ENCODE measurements at regions not wholly inside any gene's neighbourhood (a gene's known extent, or its start where the extent isn't known, plus 50 kb on each side); places are given as distances from the start of the nearest gene placed in this dataset.

DNA sequence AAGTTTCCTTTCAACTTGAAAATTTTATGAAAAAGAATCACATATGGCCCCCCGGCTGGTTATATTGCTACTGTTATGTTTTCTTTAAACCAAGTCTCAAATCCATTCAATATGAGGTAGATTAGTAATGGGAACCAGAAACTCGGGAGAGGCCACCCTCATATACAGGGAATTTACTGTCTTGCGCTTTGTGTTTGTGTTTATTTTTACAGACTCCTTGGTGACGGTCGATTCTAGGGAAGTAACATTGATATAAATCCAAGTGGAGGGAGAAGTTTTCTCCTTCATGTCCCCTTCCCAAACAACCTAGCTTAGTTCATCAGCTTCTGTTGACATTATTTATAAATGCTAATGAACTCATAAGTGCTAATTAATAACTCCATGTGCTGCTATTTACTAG is 163.5 kb upstream of the LMO4 start:
- TF ChIP-seq JUNB (IDR thresholded peaks at IDR 0.05; ENCODE audit: unreplicated experiment) (no peak), CREB1 (CRISPR knock-in tag; IDR thresholded peaks at IDR 0.05; ENCODE audit: low read depth) (no peak), EZH2 (IDR thresholded peaks at IDR 0.05; ENCODE audit: low read depth, unreplicated experiment) (no peak), ZNF331 (CRISPR knock-in tag; IDR thresholded peaks at IDR 0.05; ENCODE audit: low read depth) (no peak), STAT1 (IDR thresholded peaks at IDR 0.05; ENCODE audit: unreplicated experiment) (no peak), ZNF114 (CRISPR knock-in tag; IDR thresholded peaks at IDR 0.05) (no peak), EZH2phosphoT487 (IDR thresholded peaks at IDR 0.05; ENCODE audit: unreplicated experiment) (no peak), NANOG (IDR thresholded peaks at IDR 0.05; ENCODE audit: borderline replicate concordance) (no peak), ETS1 (IDR thresholded peaks at IDR 0.05) (no peak), POLR2AphosphoS5 (IDR thresholded peaks at IDR 0.05; ENCODE audit: low read depth) (no peak)
- TF ChIP-seq, protein P1, sequence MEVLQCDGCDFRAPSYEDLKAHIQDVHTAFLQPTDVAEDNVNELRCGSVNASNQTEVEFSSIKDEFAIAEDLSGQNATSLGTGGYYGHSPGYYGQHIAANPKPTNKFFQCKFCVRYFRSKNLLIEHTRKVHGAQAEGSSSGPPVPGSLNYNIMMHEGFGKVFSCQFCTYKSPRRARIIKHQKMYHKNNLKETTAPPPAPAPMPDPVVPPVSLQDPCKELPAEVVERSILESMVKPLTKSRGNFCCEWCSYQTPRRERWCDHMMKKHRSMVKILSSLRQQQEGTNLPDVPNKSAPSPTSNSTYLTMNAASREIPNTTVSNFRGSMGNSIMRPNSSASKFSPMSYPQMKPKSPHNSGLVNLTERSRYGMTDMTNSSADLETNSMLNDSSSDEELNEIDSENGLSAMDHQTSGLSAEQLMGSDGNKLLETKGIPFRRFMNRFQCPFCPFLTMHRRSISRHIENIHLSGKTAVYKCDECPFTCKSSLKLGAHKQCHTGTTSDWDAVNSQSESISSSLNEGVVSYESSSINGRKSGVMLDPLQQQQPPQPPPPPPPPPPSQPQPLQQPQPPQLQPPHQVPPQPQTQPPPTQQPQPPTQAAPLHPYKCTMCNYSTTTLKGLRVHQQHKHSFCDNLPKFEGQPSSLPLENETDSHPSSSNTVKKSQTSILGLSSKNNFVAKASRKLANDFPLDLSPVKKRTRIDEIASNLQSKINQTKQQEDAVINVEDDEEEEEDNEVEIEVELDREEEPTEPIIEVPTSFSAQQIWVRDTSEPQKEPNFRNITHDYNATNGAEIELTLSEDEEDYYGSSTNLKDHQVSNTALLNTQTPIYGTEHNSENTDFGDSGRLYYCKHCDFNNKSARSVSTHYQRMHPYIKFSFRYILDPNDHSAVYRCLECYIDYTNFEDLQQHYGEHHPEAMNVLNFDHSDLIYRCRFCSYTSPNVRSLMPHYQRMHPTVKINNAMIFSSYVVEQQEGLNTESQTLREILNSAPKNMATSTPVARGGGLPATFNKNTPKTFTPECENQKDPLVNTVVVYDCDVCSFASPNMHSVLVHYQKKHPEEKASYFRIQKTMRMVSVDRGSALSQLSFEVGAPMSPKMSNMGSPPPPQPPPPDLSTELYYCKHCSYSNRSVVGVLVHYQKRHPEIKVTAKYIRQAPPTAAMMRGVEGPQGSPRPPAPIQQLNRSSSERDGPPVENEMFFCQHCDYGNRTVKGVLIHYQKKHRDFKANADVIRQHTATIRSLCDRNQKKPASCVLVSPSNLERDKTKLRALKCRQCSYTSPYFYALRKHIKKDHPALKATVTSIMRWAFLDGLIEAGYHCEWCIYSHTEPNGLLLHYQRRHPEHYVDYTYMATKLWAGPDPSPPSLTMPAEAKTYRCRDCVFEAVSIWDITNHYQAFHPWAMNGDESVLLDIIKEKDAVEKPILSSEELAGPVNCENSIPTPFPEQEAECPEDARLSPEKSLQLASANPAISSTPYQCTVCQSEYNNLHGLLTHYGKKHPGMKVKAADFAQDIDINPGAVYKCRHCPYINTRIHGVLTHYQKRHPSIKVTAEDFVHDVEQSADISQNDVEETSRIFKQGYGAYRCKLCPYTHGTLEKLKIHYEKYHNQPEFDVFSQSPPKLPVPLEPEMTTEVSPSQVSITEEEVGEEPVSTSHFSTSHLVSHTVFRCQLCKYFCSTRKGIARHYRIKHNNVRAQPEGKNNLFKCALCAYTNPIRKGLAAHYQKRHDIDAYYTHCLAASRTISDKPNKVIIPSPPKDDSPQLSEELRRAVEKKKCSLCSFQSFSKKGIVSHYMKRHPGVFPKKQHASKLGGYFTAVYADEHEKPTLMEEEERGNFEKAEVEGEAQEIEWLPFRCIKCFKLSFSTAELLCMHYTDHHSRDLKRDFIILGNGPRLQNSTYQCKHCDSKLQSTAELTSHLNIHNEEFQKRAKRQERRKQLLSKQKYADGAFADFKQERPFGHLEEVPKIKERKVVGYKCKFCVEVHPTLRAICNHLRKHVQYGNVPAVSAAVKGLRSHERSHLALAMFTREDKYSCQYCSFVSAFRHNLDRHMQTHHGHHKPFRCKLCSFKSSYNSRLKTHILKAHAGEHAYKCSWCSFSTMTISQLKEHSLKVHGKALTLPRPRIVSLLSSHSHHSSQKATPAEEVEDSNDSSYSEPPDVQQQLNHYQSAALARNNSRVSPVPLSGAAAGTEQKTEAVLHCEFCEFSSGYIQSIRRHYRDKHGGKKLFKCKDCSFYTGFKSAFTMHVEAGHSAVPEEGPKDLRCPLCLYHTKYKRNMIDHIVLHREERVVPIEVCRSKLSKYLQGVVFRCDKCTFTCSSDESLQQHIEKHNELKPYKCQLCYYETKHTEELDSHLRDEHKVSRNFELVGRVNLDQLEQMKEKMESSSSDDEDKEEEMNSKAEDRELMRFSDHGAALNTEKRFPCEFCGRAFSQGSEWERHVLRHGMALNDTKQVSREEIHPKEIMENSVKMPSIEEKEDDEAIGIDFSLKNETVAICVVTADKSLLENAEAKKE (CRISPR knock-in tag; IDR thresholded peaks at IDR 0.05): no peak
- TF ChIP-seq, protein P2, sequence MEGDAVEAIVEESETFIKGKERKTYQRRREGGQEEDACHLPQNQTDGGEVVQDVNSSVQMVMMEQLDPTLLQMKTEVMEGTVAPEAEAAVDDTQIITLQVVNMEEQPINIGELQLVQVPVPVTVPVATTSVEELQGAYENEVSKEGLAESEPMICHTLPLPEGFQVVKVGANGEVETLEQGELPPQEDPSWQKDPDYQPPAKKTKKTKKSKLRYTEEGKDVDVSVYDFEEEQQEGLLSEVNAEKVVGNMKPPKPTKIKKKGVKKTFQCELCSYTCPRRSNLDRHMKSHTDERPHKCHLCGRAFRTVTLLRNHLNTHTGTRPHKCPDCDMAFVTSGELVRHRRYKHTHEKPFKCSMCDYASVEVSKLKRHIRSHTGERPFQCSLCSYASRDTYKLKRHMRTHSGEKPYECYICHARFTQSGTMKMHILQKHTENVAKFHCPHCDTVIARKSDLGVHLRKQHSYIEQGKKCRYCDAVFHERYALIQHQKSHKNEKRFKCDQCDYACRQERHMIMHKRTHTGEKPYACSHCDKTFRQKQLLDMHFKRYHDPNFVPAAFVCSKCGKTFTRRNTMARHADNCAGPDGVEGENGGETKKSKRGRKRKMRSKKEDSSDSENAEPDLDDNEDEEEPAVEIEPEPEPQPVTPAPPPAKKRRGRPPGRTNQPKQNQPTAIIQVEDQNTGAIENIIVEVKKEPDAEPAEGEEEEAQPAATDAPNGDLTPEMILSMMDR (conservative IDR thresholded peaks at IDR 0.05; ENCODE audit: low read depth in 2 of 2): no peak
- TF ChIP-seq, protein P3, sequence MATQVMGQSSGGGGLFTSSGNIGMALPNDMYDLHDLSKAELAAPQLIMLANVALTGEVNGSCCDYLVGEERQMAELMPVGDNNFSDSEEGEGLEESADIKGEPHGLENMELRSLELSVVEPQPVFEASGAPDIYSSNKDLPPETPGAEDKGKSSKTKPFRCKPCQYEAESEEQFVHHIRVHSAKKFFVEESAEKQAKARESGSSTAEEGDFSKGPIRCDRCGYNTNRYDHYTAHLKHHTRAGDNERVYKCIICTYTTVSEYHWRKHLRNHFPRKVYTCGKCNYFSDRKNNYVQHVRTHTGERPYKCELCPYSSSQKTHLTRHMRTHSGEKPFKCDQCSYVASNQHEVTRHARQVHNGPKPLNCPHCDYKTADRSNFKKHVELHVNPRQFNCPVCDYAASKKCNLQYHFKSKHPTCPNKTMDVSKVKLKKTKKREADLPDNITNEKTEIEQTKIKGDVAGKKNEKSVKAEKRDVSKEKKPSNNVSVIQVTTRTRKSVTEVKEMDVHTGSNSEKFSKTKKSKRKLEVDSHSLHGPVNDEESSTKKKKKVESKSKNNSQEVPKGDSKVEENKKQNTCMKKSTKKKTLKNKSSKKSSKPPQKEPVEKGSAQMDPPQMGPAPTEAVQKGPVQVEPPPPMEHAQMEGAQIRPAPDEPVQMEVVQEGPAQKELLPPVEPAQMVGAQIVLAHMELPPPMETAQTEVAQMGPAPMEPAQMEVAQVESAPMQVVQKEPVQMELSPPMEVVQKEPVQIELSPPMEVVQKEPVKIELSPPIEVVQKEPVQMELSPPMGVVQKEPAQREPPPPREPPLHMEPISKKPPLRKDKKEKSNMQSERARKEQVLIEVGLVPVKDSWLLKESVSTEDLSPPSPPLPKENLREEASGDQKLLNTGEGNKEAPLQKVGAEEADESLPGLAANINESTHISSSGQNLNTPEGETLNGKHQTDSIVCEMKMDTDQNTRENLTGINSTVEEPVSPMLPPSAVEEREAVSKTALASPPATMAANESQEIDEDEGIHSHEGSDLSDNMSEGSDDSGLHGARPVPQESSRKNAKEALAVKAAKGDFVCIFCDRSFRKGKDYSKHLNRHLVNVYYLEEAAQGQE (IDR thresholded peaks at IDR 0.05; ENCODE audit: unreplicated experiment): no peak

More for the DNA sequence above, 163.5 kb upstream of the LMO4 start:
- no peak overlapping the region for H3K4me2 ChIP-seq
- Mint-ChIP-seq H3K4me1 (peaks cover 7% of the 10 kb centered on the region; the same call in 2 of the 3 replicates), H3K9me3 (no peaks in the 10 kb centered on the region), H3K4me3 (no peak overlapping the region), H3K36me3 (ENCODE audit: low read depth) (no peaks in the 10 kb centered on the region), H3K27me3 (ENCODE audit: insufficient read depth, low read depth, poor library complexity) (peaks cover 6% of the 10 kb centered on the region), H3K27ac (no peak overlapping the region)
- H3F3A ChIP-seq (replicated peaks; ENCODE audit: low read depth): no peaks in the 10 kb centered on the region
- no peak overlapping the region for H3K27ac ChIP-seq (ENCODE audit: low read depth)
- DNase-seq (ENCODE audit: low spot score): no peak
- H3K27me3 ChIP-seq (ENCODE audit: insufficient read depth): no peaks in the 10 kb centered on the region
- no peaks in the 10 kb centered on the region for H3K79me2 ChIP-seq (replicated peaks; ENCODE audit: insufficient read depth)
- H3K36me3 ChIP-seq (ENCODE audit: insufficient read depth): no peaks in the 10 kb centered on the region
- H3K4me3 ChIP-seq: no peak overlapping the region
- H2AFZ ChIP-seq: no peak overlapping the region
- no peak for ATAC-seq
- no peaks in the 10 kb centered on the region for H3K4me1 ChIP-seq (ENCODE audit: insufficient read depth)
- H4K20me1 ChIP-seq (replicated peaks; ENCODE audit: insufficient read depth): no peaks in the 10 kb centered on the region
- H3K9me2 ChIP-seq (ENCODE audit: insufficient read depth): peaks cover 28% of the 10 kb centered on the region; the same call in 1 of the 2 replicates

Data from GM23338 (cell line).